GM21367 (cell line): ENCODE measurements at regions not wholly inside any gene's neighbourhood (a gene's known extent, or its start where the extent isn't known, plus 50 kb on each side); places are given as distances from the start of the nearest gene placed in this dataset.
A peak's percentile ranks its signal among the peaks of the same experiment; 100 is the strongest.
"Not testable (repeated sequence)": the region's sequence is repeated elsewhere in the genome, so short reads cannot be mapped to it uniquely, and the experiment has no call there.

Experiments used
- ATAC-seq: cut with Tn5 transposase; IDR thresholded peaks from one replicate; pipeline ENCODE4 v1.9.1; 2021; ENCODE audit not compliant: unreplicated experiment

DNA sequence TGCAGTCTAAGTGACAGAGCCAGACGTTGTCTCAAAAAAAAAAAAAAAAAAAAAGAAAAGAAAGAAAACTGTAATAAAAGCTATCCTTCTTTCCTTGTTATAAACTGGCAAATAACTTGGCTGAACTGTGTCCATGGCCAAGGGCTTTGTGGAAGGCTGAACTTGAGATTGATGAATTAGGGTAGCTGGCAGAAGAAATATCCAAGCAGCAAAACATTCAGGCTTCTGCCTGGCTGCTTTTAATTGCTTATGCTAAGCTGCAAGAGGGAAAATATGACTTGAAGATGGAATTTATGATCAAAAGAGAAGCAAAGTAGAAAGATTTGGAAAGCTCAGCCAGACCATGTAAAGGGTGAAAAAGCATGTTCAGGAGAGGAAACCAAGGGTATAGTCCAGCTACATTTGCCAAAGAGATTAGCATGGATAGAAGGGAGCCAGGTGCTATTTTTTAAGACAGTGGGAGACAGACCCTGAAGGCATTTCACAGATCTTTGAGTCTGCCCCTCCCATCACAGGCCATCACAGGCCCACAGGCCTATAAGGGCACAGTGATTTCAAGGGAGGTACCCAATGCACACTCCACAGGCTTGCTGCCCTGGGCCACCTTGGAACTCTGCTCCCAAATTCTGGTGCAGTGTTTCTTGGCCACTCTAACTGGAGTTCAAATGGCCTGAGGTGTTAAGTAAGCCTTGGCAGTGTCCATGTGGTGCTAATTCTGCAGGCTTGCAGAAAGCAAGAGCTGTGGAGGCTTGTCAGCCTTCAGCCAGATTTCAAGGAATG is 226.0 kb downstream of the AEBP2 start:
- ATAC-seq = no peak

DNA sequence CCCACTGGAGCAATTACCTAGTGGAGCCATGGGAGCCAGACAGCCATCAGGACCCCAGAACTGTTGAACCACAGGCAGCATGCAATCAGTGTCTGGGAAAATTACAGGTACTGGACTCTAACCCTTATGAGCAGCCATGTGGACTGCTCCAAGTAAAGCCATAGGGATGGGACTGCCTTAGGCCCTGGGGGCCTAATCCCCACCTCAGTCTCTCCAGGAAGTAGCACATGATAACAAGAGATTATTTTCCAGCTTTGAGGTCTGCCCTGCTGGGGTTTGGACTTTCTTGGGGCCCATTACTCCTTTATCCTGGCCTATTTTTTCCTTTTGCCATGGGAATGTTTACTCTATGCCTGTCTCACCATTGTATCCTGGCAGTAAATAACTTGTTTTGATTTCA is 226.8 kb downstream of the AEBP2 start:
- ATAC-seq = no peak

DNA sequence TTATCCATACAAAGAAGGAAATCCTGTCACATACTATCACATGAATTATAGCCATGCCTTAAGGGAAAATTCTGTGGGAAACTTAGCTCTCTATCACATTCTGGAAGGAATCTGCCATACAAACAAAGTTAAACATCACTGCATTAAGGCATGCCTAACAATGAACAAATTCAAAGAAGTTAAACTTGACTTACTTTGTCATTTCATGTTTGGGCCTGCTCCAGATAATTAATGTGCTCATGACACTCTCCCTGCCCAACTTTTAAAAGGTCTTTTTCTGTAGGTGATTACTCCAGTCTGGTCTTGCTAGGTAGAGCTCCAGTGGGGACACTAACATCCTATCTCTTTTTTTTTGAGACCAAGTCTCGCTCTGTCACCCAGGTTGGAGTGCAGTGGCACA is 230.5 kb downstream of the AEBP2 start:
- ATAC-seq = no peak

GRCh38 chr12:19671695-19672094 is 232.4 kb downstream of the AEBP2 start:
- no peak for ATAC-seq

- ATAC-seq = no peak
These were observed 235.1 kb downstream of the AEBP2 start for GRCh38 chr12:19674437-19674836.

- peak; percentile 65 for ATAC-seq
These were observed 236.1 kb downstream of the AEBP2 start for GRCh38 chr12:19675361-19675760.

DNA sequence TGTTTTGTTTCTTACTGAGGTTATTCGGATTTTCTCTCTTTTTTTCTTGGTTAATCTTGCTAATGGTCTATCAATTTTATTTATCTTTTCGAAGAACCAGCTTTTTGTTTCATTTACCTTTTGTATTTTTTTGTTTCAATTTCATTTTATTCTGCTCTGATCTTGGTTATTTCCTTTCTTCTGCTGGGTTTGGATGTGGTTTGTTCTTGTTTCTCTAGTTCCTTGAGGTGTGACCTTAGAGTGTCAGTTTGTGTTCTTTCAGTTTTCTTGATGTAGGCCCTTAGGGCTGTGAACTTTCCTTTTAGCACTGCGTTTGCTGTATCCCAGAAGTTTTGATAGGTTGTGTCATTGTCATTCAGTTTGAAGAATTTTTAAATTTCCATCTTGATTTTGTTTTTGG is 239.2 kb downstream of the AEBP2 start:
- ATAC-seq = not testable (repeated sequence)

DNA sequence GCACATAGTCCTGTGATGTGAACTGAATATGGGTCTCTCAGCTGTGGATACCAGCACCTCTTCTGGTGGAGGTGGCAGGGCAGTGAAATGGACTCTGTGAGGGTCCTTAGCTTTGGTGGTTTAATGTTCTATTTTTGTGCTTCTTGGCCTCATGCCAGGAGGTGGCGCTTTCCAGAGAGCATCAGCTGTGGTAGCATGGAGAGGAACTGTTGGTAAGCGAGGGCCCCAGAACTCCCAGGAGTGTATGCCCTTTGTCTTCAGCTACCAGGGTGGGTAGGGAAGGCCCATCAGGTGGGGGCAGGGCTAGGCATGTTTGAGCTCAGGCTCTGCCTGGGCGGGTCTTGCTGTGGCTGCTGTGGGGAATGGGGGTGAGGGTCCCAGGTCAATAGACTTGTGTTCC is 241.7 kb downstream of the AEBP2 start:
- ATAC-seq = no peak

GRCh38 chr12:19683178-19683927 is 244.1 kb downstream of the AEBP2 start:
- ATAC-seq = no peak

DNA sequence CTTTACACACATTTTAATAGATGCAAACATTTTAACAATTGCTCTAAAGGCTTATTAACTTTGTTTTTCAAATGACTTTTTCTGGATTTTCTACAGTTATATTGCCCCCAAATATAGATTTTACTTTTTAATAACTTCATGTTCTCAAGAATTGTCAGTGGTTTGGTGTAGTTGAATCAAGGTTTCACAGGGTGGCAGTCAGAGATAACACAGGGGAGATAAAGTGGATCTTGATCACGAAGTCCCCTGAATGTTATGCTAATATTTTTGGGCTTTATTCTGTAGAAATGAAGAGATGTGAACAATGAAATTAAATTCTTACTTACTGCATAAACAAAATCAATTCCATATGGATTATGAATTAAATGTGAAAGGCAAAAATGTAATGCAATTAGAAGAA is 248.1 kb downstream of the AEBP2 start:
- no peak for ATAC-seq

GRCh38 chr12:19688532-19688931 is 249.2 kb downstream of the AEBP2 start:
- no peak for ATAC-seq

DNA sequence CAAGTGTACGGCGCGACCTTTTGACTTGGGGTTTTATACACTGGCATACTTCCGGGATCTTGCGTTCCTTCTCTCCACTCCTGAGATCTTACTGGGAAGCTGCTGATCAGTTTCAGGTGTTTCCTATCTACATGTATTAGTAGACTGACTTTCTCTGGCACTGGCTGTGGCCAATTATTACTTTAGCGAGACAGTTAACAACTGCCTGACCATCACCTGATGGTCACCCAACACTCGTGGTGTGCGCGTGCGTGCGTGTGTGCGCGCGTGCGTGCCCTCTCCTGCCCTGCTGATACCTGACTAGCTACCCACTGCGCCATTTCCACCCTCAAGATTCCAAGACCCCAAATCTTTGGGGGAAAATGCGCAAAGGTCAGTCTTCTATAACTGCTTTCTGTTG is 249.9 kb downstream of the AEBP2 start:
- ATAC-seq = no peak

GRCh38 chr12:19689801-19690472 is 250.6 kb downstream of the AEBP2 start:
- ATAC-seq = no peak

DNA sequence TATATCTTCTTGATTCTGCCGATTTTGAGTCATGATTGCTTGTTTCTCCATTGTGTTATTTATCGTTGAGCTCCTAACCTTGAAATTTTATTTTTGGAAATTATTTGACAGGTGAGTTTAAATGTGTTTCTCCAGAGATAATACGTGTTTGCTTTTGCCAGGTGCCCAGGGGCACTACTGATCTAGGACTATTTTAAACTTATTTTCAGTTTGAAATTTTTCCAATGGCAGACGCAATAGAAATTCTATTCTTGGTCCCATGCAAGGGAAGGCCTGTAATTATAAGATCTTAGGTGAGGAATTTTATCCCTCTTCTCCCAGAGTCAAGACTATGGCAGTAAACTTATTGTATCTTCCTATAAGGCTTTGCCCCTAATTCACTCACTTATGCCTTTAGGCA is 252.8 kb downstream of the AEBP2 start:
- ATAC-seq = no peak

- no peak for ATAC-seq
These were observed 253.3 kb downstream of the AEBP2 start for GRCh38 chr12:19692566-19692965.

GRCh38 chr12:19694627-19695026 is 255.3 kb downstream of the AEBP2 start:
- ATAC-seq = no peak

GRCh38 chr12:19695244-19696098 is 256.2 kb downstream of the AEBP2 start:
- ATAC-seq = no peak

GRCh38 chr12:19700969-19701368 is 261.7 kb downstream of the AEBP2 start:
- no peak for ATAC-seq

DNA sequence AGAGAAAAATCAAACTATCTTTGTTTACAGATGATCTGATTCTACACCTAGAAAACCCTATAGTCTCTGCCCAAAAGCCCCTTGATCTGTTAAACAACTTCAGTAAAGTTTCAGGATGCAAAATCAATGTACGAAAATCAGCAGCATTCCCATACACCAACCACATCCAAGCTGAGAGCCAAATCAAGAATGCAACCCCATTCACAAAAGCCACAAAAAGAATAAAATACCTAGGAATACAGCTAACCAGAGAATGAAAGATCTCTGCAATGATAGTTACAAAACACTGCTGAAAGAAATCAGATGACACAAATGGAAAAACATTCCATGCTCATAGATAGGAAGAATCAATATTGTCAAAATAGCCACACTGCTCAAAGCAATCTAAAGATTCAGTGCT is 265.7 kb downstream of the AEBP2 start:
- ATAC-seq = no peak

GRCh38 chr12:19706936-19707335 is 267.6 kb downstream of the AEBP2 start:
- ATAC-seq = no peak

DNA sequence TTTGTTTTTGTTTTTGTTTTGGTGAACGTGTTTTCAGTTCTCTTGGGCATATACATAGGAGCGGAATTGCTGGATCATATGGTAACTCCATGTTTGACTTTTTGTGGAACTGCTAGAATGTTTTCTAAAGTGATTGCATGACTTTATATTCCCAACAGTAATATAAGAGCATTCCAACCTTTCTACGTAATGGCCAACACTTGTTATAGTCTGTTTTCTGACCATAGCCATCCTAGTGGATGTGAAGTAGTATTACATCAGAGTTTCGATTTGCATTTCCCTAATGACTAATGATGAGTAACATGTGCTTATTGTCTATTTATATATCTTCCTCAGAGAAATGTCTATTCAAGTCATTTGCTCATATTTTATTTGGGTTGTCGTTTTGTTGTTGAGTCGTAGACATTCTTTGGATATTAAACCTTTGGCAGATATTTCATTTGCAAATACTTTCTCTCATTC is 268.7 kb downstream of the AEBP2 start:
- no peak for ATAC-seq
